Fibroblast of gingiva (primary cell): ENCODE measurements at regions not wholly inside any gene's neighbourhood (a gene's known extent, or its start where the extent isn't known, plus 50 kb on each side); places are given as distances from the start of the nearest gene placed in this dataset.

Source experiments
- DNase-seq: peaks from one replicate; pipeline ENCODE4 v3.0.0-alpha.2; 2011; ENCODE audit warnings: low read depth

DNA sequence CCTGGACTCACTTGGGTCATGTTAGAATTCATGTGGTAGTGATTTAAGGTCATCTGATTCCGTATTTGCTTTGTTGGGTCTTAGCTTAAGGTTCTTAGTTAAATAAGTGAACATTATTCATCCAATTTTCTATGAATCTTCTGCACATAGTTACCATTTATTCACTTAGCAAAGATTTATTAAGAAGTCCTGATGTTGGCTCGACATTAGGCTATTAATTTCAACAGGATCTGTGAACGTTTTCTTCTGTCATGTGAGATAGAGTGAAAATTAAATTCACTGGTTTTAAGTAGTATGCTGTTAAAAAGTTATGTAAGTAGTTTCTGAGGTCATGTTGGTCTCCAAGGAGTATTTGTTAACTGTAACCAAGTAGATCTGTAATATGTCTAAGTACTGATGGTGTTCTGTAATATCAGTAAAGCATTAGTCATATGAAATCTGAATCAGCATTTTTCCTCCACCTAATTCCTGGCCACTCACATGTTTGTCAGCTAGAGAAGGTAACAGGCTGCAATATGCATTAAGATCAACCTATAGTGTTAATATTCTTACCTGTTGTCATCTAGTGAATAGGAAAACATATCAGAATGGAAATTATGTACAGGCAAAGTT lies 155.6 kb downstream of the PCDH7 start:
- DNase-seq, result no peak

DNA sequence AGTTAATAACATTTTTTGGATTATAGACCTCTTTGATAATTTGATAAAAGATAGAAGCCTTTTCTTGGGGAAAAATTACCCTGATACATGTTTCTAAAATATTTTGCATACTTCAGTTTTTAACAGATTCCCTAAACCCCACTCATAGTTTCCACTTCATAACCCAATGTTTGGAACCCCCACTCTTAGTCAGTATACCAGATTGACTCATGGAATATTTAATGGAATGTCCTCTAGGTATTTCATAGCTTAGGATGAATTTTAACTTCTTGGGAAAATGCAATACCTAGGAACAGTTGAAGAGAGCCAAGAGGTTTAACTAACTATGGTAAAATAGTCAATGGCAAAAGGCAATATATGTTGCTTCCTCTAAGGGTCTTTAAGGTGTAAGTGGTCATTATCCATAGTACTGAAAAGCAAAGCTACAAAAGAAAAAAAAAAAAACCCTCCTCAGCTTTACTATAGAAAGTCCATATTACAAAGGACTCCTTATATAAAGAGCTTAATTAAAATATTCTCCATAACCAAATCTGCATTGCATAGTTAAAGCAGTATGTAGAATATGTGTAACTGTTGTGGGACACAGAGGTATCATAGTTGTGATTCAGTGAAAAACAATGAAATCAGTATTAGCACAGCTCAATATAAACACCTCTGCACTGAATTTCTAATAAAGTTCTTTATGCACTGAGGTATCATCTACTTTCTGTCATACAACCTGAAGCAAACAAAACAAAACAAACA lies 159.9 kb downstream of the PCDH7 start:
- DNase-seq, result no peak

DNA sequence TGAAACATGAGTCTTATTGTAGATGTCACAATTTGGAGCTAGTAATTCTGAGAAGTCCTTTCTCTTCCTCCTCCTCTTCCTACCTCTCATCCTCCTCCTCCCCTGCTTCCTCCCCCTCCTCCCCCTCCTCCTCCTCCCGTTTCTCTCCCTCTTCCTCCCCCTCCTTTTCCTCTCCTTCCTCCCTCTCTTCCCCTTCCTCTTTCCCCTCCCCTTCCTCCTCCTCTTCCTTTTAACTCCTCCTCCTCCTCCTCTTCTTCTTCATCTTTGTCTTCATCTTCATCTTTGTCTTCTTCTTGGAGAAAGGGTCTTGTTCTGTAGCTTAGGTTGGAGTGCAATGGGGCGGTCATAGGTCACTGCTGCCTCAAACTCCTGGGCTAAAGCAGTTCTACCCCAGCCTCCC lies 161.8 kb downstream of the PCDH7 start:
- DNase-seq, result no peak

DNA sequence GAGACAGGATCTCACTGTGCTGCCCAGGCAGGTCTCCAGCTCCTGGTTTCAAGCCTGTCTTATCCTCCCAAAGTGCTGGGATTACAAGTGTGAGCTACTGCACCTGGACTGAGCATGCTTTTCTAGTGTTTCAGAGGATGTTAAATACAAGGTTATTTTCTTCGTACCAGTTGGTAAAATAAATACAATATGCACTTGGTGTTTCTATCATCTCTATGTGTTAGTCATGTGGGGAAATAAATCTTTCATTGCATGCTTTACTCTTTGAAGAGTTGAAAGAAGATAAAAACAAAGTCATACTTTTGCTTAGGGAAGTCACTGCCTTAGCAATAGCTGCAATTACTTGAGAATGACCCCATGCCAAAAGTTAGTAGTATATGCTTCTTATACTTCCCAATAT lies 162.3 kb downstream of the PCDH7 start:
- no peak for DNase-seq

DNA sequence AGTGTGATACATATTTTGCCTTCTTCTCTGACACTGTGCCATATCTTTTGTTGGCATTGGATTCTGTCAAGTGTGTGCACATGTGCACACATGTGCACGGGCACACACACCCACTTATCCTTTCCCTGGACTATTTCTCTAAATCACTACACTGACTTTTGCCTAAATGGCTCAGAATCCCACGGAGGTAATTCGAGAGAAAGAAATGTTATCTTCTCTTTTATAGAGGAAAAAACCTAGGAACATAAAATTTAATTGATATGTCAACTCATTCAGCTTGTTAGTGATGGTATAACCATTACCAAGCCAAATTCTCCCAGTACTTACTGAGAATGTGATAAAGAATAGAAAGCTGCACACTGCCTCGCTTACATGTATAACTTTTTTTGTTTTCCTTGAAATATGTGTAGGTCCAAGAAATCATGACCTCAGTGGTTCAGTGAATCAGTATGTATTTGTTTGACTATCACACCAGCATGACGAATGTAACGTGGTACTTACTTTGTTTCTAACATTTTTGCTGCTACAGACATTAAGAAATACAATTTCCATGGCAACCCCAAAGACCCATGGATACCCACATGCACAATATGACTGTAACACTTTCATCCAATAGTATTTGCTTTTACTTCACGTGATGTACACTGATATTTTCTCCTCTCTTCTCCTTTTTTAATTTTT lies 163.0 kb downstream of the PCDH7 start:
- DNase-seq, result no peak

DNA sequence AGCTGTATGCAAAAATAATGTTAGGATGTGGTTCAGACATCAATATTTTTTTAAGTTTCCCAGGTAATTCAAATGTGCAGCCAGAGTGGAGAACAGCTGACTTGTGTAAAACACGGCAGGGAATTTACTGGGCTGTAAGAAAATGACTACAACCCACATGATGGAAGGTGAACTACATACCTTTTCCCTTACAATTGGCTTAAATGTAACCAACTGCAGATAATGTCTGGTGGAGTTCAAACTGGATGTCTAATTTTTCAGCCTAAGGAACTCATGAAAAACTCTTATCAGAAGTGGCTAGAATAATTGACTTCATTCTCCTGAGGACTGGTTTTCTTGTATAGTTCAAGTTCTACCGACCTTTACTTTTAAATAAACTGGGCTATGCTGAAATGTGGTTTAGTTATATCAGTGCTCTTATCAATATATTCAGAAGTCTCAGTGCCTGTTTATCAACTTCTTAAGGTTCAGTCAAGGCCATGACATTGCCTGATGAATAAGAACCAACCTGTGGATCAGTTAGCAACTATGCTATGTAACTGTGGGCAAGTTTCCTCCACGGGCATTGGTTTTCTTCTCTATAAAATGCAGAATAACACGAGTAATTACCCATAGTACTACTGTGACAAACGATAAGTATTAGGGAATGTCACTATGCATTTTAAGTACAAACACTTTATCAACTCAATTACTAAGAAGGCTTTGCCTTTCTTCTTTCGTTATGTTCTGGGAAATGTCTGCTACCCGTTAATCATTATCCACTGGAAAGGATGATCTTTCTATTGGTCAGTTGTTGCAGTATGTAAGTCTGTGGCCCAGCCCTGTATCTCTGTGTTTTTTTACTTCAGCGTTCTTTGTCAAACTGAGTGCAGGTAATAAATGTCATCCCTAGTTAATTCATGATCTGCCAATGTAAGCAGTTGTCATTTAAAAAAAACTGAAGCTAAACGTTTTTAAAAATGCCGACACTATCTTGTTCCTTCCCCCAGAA lies 181.6 kb downstream of the PCDH7 start:
- DNase-seq, result no peak

DNA sequence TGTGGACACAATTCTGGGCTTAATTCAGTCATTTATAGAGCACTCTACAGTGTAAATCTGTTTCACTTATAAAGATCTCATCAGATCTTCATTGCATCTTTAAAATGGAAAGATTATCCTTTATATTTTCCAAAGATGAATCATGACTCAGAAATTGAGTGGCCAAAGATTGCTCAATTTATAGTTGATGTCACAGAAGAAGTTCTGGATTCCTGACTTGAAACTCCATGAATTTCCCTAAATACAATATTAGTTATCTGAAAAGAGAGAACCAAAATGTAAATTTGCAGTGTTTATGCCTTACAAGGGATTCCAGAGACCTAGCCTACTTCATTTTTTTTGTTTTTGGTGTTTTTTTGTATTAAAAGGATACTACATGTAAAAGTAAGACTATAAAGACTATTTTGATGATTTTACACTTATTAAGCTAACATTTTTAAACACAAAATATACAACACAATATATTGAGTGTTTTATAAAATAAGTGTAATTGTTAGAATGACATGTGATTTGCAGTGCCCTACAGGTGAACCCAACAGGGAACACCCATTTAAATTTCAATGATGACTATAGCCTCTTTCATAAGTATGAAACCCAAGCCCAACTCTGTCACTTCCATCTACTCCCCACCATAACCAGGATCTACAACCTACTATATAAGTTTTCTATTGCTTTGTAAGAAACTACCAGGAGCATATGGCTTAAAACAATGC lies 183.5 kb downstream of the PCDH7 start:
- DNase-seq, result peak; percentile 9

DNA sequence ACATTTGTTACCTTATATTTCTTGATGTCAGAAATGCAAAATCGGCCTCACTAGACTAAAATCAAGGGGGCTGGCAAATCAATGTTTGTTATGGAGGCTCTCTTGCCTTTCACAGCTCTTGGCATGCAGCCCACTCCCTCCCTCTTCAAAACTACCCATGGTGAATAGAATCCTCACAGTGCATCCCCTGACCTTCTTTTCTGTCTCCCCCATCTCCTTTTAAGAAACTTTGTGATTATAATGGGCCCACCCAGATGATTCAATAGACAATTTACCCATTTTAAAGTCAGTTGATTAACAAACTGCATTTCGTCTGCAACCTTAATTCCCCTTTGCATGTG lies 184.0 kb downstream of the PCDH7 start:
- DNase-seq, result no peak

DNA sequence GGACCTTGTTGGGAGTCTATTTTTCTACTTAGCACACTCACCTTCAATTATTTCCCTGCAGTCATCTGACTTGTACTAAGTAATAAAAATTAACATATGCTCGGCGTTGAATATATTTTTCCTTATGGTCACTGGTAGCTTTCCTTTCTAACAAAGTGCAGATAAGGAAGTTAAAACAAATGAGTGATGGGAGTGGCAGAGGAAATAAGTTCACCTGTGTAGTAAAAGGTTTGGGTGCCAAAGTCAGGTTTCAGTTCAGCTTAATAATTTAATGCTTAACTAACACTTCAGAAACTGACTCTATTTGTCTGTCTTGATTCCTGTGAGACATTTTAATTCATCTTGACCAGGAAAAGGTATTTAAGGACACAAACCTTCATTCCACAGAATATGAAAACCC lies 184.4 kb downstream of the PCDH7 start:
- no peak for DNase-seq

DNA sequence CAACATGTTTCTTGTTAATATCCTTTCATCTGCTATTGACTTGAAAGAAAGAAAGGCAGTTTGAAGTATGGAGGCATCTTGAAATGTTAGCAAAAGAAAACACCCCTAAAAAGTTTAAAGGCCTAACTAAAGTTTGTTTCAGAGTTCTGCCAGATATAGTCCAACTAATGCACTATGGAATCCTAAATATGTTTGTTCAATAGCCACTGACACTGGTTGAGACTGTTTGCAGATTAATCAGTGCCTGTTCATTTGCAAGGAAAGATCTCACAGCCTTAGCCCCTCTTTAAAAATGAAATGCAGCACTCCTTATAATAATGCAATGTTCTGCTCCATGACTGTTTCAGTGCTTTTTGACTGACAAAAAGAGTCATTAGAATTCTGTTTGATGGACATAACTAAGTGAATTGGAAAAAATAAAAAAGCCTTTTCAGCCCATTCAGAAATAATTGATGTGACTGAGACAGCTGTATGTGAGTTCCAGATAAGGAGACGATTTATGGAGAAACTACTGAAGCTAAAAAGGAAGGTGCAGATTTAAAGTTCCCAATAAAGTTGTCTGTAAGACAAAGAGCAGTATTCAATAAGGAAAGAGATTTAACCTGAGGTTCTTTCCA lies 192.0 kb downstream of the PCDH7 start:
- no peak for DNase-seq

DNA sequence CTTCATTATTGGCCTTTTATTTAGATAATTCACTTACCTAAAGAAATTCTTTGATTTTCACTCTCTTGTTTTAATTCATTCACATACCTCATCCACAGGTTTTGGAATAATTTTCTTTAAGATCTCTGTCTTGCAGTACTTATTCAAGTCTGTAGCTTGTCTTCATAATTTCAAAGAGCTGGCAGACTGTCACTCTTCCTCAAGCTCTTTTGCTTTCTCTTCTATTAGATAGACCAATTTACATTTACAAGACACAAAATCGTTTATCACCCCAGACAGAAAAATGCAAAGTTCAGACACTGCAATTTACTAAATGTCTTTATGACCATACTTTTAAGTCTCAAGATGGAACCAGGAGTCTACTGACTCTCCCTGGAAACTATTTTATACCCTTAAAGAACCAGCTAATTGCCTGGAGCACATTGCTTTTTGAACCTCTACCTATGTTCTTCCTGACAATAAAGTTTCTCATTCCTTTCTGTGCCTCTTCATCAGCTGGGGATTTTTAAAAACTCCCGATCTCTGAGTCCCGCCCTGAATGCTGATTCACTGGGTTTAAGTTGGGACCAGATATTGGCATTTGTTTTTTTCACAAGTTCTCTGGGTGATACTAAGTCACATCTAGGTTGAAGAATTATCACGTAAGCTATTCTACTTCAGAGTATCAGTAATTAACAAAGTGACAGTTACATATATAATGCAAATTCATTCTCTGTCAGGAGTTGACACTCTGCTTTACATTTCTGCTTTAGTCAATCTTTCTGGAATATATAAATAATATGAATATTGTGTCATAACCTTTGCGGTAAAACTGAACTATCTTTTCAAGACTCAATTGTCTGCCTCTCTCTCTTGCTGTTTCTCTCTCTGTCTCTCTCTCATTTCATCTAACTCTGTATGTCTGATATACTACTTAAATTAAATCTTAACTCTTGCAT lies 196.4 kb downstream of the PCDH7 start:
- DNase-seq, result no peak

DNA sequence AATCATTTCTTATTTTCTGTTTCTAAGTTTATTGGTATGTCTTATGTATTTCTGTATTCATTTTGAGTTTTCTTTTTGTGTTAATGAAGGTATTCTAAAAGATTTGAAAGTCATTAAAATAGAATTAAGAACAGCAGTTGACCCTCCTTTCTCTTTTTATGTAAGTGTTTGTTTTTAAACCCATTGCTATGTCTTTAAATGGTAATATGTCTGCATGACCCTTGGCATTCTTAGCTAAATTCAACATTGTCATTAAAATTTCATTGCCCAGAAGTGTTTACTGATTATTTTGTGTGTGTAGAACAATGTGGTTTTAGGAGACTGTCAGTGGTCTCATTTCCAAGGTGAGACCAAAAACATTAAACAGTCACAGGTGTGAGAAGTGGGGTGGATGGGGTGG lies 197.8 kb downstream of the PCDH7 start:
- DNase-seq, result no peak

DNA sequence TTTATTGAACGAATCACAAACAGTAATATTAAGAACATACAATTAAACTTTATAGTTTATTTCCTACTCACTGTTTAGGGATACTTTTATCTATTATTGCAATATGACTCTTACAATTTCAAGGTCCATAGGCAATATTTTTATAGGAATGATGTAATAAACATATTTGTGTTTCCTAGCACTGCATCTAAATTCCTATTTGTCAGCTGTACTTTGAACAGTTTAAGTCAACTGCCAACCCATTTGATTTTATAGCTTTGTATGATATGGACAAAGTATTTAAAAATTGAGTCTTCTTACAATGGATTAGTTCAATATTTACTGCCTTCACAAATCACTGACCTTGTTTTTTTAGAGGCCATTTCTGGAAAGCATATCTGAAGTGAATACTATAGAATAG lies 199.3 kb downstream of the PCDH7 start:
- DNase-seq, result no peak

DNA sequence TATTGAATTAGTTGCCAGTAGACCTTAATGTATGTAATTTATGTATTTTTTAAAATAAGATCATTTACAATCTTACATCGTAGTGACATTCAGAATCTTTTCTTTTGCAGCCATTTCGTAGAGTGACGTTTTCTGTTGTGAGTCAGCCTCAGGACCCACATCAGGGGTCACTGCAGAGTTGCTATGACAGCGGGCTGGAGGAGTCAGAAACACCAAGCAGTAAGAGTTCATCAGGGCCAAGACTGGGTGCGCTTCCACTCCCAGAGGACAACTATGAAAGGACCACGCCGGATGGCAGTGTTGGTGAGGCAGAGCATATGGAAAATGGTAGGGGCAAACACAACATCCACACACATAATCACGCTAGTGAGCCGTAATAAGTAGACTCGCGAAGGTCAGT lies 199.9 kb downstream of the PCDH7 start:
- DNase-seq, result no peak

DNA sequence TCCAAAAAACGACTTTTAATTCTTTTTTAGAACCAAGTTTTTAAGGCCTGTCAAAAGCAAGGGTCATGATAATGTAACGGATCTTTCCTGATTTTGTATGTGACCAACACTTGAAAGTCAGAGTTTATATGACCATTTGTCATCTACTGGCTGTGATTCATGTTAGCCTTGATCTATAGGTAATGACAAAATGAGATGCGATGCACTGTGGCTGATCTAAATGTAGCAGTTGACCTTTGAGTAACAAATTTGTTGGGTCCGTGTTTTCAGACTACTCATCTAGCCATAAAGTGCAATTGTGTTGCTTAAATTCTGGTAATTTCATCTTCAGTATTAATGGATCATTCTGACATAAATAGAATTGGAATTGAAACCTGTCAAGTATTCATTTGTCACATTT lies 202.5 kb downstream of the PCDH7 start:
- no peak for DNase-seq

DNA sequence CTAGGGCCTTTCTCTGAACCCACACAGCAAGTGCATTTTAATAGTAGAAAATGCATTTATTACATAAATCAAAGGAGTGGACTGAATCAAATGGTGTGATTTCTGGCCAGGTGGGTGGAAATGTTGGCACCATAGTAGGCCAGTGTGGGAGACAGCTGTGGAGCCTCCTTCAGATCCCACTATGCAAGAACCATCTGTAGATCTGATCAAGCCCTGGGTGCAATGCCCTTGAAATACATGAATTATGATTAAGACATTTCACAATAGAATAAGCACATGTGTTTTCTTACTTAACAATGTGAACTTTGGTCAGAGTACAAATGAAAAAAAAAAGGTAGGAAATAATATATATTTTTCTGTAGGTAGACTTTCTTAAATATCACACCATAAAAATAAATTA lies 204.3 kb downstream of the PCDH7 start:
- peak; percentile 2 for DNase-seq

DNA sequence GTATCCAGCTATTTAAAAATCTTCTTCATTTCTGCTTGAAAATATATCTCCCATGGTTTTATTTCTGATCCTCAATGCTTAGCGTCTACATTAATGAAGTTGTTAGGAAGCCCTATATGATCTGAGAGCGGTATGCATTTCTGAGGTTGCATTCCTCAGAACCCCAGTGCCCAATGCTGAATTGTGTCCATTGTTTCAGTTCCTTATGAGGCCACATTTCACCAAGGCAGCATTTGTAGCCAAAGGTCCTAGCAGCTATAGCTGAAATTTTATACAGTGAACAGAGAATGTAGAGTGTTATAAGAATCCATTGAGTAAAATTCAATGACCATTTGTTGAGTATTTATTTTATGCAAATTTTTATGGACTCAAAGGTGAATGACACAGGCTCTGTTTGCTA lies 209.5 kb downstream of the PCDH7 start:
- DNase-seq, result no peak

DNA sequence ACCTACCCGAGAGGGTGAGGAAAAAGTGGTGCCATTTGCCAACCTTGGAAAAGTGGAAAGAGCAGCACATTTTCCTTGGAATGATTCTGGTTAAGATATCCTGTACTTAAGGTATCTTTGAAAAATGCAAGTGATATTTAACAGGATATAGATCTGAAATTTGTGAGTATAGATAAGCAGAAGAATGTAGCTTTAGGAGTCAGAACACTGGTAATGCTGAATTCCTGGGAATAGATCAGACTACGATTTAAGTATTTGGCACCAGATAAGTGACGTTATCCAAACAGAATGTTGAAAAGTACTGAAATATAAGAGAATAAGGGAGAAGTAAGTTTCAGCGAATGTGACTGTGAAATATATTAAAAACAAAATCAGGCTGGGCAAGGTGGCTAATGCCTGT lies 210.1 kb downstream of the PCDH7 start:
- DNase-seq, result no peak

DNA sequence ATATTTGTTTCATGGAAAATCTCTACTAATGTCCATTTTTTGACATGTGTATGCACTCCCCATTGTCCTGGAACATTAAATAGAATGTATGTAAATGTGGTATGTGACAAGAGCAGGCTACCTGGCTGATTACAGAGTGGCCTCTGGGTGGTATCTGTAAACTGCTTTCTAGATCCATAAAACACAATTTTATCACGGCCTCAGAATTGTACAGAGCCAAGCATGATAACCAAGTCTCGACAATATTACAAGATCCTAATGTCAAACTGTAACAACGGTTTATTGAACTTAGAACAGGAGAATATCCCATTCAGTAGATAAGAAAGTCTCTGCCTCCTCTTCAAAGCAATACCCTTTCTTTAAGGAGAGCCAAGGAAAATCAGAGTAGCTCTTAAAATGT lies 212.4 kb downstream of the PCDH7 start:
- no peak for DNase-seq

DNA sequence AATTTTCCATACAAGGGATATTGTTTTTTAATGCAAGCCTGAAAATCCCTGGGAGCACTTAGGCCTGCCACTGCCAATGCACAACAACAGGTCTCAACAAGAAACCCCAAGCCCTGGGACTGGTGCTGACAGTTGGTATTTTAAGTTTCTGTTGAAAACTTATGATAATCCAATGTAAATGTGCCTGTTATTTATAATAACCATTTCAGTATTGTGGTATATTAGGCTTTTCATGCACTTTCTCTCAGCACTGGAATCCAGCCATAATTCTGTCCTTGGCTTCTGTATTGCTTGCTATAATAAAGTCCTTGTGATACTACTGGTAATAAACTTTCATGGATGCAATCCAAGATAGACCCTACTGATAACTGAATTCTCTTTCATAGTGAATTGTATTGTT lies 218.9 kb downstream of the PCDH7 start:
- no peak for DNase-seq
